ENCODE measurements at regions not wholly inside any gene's neighbourhood (a gene's known extent, or its start where the extent isn't known, plus 50 kb on each side); places are given as distances from the start of the nearest gene placed in this dataset.

GRCh38 chr2:83386549-83386948 lies 1072.5 kb downstream of the SUCLG1 start:
- no peak for TF ChIP-seq CTCF (conservative IDR thresholded peaks at IDR 0.05; ENCODE audit: low read depth, low read length)
- no peak for TF ChIP-seq EZH2phosphoT487 (IDR thresholded peaks at IDR 0.05; ENCODE audit: borderline replicate concordance, low read length)
